D341Med (cell line): ENCODE measurements at regions not wholly inside any gene's neighbourhood (a gene's known extent, or its start where the extent isn't known, plus 50 kb on each side); places are given as distances from the start of the nearest gene placed in this dataset.
"Not testable (repeated sequence)": the region's sequence is repeated elsewhere in the genome, so short reads cannot be mapped to it uniquely, and the experiment has no call there.

ENCODE experiments used
- DNase-seq: peaks from one replicate; pipeline ENCODE4 v3.0.0; 2012; ENCODE audit warnings: low spot score

GRCh38 chr2:116769514-116769913, 1045.0 kb upstream of the DDX18 start:
- no peak for DNase-seq

- no peak for DNase-seq
Measured at GRCh38 chr2:116776556-116776955, 1037.9 kb upstream of the DDX18 start.

GRCh38 chr2:116787848-116788247, 1026.6 kb upstream of the DDX18 start:
- no peak for DNase-seq

DNA sequence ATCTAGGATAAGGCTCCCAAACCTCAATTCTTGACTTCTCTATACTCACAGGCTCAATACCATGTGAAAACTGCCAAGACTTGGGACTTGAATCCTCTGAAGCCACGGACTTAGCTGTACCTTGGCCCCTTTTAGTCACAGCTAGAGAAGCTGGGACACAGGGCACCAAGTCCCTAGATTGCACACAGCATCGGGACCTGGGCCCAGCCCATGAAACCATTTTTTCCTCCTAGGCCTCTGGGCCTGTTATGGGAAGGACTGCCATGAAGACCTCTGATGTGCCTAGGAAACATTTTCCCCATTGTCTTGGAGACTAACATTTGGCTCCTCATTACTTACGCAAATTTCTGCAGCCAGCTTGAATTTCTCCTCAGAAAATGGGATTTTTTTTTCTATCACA, 1011.8 kb upstream of the DDX18 start:
- no peak for DNase-seq

DNA sequence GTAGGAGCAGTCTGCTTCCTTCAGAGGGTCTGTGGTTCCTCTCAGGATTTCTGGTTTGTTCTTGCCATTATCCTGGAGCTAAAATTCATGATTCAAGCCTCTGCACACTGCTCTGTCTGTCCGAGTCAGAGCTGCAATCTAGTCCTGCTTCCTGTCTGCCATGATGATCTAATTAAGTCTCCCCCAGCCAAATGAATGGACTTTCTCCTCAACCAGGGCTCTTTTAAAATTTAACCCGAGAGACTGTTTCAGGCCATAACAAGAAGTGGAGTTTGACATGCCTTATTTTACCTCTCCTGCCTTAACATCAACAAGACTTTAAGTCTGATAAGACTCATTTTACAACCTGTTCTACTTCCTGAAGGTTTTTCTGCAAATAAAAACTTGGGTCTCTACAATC, 1009.6 kb upstream of the DDX18 start:
- DNase-seq: no peak

DNA sequence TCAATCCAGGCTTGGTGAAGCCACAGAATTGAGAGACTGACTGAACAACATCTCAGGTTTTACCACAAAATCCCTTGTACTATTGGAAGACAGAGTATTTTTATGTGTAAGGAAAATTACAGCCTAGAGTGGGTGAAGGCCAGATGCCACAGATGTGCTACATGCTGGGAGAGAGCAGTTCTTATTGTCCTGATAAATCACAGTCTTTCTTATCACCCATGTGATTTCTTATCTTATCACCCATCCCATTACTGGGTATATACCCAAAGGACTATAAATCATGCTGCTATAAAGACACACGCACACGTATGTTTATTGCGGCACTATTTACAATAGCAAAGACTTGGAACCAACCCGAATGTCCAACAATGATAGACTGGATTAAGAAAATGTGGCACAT, 1008.0 kb upstream of the DDX18 start:
- DNase-seq: not testable (repeated sequence)

GRCh38 chr2:116809109-116809508, 1005.4 kb upstream of the DDX18 start:
- DNase-seq: no peak

GRCh38 chr2:116810071-116810470, 1004.4 kb upstream of the DDX18 start:
- DNase-seq: no peak

- no peak for DNase-seq
Measured at GRCh38 chr2:116810645-116811044, 1003.8 kb upstream of the DDX18 start.

DNA sequence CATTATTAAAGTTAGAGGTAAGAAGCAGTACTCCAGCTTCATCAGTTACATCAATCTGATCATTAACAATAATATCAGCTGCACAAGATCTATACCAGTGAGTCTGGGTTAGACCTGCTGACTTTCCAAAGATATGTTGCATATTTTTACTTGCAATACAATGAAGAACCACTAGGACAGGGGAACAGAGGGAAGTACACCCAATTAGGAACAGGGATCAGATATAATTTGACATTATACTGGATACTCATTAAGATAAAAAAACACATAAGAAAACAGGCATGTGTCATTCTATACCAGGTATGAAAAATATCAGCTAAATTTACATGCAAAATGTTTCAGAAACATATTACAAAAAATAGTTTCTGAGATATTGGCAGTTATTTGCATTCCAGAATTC, 995.1 kb upstream of the DDX18 start:
- DNase-seq: no peak

DNA sequence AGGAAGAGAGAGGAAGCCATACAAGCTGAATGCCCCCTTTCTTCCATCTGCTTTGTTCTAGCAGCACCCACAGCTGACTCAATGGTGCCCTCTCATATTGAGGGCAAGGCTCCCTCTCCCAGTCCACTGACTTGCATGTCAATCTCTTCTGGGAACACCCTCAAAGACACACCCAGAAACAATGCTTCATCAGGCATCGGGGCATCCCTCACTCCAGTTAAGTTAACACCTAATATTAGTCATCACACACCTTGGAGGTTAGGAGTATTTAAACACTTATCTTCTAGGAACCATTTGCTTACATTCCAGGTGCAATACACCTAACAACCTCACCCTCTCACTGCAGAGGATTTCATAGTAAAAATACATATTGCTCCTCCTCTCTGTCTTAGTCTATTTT, 993.5 kb upstream of the DDX18 start:
- DNase-seq: no peak

- DNase-seq: not testable (repeated sequence)
Measured at GRCh38 chr2:116829543-116829942, 984.9 kb upstream of the DDX18 start.

GRCh38 chr2:116832148-116832547, 982.3 kb upstream of the DDX18 start:
- no peak for DNase-seq

- no peak for DNase-seq
Measured at GRCh38 chr2:116833052-116833451, 981.4 kb upstream of the DDX18 start.

DNA sequence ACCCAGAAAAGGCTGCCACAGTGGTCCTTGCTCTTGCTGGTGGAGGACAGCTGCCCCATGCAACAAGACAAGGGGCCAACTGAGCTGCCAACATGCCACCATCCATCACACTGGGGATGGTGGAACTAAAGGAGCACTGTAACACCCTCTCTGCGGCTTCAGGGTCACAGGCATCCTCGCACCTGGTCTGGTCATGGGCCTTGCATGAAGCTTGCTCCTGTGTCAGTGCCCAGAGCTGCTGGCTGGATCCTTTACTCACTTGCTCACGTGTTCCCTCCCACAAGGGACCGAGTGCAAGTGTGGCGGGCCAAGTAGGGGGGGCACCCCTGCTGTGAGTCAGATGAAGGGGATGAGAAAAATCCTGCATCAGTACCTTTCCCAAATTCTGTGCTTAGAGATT, 972.3 kb upstream of the DDX18 start:
- no peak for DNase-seq

GRCh38 chr2:116859708-116860107, 954.8 kb upstream of the DDX18 start:
- DNase-seq: no peak

DNA sequence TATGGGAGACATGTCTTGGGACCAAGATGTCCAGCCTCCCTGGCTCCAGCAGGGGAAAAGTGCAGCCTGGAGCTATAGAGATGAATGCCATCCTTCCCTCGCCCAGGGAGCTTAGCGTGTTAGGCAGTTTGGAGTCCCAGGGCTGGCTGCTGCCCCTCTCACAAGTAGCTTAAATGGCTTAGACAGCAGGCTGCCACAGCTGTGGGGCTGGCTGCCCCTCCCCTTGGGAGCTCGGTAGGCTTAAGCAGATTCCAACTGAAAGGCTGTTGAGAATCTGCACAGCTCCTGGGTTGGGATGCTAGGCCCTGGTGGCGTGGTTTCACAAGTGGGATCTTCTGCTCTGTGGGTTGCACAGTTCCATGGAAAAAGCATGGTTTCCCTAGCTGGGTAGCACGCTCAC, 940.5 kb upstream of the DDX18 start:
- DNase-seq: peak; percentile 75

- DNase-seq: no peak
Measured at GRCh38 chr2:116877274-116877673, 937.2 kb upstream of the DDX18 start.

- DNase-seq: no peak
Measured at GRCh38 chr2:116877944-116878343, 936.5 kb upstream of the DDX18 start.

DNA sequence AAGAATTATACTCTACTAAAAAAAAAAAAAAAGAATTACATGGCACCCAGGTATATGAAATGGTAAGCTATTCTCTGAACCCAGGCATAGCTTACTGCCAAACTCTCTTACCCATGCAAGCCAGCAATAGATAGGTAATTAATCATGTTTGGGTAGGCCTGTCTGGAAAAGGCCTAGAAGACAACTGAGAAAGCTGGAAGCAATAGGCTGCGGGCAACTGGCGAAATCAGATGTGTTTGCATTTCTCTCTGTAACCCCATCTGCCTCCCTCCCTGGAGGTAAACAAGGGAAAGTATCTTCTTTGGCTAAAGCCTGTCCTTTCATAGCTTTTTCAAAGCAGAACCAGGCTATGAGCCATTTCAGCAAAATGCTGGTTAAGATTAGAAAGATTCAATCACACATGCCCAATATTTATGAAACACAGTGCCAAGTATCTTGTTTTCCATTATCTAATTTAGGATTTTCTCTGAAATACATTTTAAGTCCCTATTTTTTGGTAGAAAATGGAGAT, 934.8 kb upstream of the DDX18 start:
- no peak for DNase-seq

GRCh38 chr2:116891191-116891590, 923.3 kb upstream of the DDX18 start:
- no peak for DNase-seq

GRCh38 chr2:116911540-116911939, 903.0 kb upstream of the DDX18 start:
- no peak for DNase-seq

GRCh38 chr2:116915673-116916072, 898.8 kb upstream of the DDX18 start:
- DNase-seq: no peak

- no peak for DNase-seq
Measured at GRCh38 chr2:116917196-116917595, 897.3 kb upstream of the DDX18 start.

- no peak for DNase-seq
Measured at GRCh38 chr2:116918574-116918973, 895.9 kb upstream of the DDX18 start.
